Loucy (cell line): ENCODE measurements at regions not wholly inside any gene's neighbourhood (a gene's known extent, or its start where the extent isn't known, plus 50 kb on each side); places are given as distances from the start of the nearest gene placed in this dataset.

ENCODE experiments used
- EZH2phosphoT487 ChIP-seq: fragments of 200-600 bp; IDR thresholded peaks from 2 replicates; pipeline ENCODE4 v1.6.1; 2018; ENCODE audit warnings: antibody characterized with exemption, mild to moderate bottlenecking, moderate library complexity, borderline replicate concordance
- TF ChIP-seq, protein P1 (sequence below): fragments of 200-600 bp; sonication (generic); conservative IDR thresholded peaks from 2 replicates; pipeline ENCODE4 v1.5.1; 2014; ENCODE audit warnings: mild to moderate bottlenecking, antibody characterized with exemption, low read length

DNA sequence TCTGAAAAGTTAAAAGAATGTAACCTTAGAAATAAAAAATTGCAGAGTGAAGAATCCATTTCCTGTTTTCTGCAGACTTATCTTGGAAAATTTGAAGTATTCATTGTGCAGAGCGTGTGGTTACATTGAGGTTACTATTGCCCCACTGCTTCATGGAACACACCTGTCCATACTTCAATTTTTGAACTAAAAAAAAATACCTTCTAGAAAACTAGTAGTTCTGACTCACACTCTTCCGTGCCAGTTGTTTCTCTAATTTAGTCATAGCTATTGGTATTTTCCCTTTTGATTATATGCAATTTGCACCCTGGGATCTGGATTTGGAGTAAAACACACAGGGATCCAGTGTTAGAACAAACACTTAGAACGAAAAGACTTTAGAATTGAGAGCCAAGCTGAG, 111.8 kb upstream of the LYSMD4 start:
- TF ChIP-seq, protein P1, sequence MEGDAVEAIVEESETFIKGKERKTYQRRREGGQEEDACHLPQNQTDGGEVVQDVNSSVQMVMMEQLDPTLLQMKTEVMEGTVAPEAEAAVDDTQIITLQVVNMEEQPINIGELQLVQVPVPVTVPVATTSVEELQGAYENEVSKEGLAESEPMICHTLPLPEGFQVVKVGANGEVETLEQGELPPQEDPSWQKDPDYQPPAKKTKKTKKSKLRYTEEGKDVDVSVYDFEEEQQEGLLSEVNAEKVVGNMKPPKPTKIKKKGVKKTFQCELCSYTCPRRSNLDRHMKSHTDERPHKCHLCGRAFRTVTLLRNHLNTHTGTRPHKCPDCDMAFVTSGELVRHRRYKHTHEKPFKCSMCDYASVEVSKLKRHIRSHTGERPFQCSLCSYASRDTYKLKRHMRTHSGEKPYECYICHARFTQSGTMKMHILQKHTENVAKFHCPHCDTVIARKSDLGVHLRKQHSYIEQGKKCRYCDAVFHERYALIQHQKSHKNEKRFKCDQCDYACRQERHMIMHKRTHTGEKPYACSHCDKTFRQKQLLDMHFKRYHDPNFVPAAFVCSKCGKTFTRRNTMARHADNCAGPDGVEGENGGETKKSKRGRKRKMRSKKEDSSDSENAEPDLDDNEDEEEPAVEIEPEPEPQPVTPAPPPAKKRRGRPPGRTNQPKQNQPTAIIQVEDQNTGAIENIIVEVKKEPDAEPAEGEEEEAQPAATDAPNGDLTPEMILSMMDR = no peak
- no peak for TF ChIP-seq EZH2phosphoT487
